Hematopoietic multipotent progenitor cell treated with erythropoietin and hydrocortisone succinate and interleukin-3 and kit ligand, for 17 days (in vitro differentiated cells): ENCODE measurements at regions not wholly inside any gene's neighbourhood (a gene's known extent, or its start where the extent isn't known, plus 50 kb on each side); places are given as distances from the start of the nearest gene placed in this dataset.
A peak's percentile ranks its signal among the peaks of the same experiment; 100 is the strongest.

Experiments used
- DNase-seq: peaks from one replicate; pipeline ENCODE4 v3.0.0-alpha.2; 2015; ENCODE audit warnings: low spot score

GRCh38 chr3:127033171-127033570 lies 50.3 kb downstream of the PLXNA1 start:
- no peak for DNase-seq

- no peak for DNase-seq
Measured at GRCh38 chr3:127033786-127034185, 50.9 kb downstream of the PLXNA1 start.

DNA sequence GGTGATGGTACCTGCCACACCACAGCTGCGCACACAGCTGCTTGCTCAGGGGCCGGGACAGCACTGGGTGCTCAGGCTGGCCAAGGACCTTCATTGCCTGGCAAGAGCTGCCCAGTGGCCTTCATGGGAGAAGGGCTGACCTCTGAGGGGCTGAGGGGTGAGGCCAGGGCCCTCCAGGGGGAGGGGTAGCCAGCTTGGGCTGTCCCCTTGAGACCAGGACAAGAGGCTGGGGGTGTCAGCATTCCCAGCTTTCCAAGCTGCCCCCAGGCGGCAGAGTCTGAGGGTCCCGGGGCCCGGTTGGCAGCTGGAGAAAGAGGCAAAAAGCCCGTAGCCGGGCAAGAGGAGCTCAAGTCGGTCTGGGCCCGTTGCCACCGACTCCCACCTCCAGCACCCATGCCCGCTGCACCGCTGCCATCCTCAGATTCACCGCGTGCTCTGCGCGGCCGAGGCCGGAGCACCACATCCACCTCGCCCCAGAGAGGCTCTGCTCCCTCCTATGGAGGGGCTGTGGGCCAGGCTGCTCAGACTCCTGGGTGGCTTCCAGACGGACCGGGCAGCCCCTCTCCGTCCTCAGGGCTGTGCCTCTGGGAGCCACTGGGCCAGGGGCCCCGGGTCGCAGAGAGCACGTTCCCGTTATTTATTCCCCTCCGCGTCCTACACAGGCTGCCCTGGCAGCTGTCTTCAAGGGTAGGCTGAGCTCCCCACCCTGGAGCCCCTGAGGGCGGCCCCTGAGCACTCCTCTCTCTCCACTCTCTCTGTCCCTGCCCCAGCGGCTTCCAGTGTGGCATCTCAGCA lies 51.5 kb downstream of the PLXNA1 start:
- no peak for DNase-seq

DNA sequence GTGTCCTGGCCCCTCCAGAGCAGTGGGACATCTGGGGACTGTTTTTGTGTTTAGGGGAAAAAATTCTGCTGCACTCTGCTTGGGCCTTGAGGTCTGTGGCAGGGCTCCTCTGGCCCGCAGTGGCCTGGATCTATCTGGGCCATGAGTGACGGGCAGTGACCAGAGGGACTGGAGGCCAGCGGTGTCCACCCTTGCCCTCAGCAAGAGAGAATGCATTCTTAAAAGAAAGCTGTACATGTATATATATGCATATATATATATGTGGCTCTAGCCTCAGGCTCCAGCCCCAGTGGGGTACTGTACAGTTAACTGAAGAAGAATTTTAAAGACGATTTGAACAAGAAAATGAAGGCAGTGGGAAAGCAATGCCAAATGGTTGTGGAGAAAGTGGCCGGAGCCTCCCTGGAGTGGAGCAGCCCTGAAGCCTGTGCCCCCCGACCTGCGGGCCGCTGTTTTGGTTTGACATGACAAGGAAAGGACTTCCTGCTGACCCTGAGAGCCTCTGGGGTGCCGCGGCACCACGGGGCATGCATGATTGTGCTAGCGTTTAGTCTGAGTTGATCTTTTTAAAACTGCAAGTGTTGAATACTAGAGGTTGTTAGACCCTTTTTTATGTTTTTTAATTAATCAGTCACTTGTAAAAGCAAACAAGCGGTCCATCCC lies 52.2 kb downstream of the PLXNA1 start:
- no peak for DNase-seq

- DNase-seq = peak; percentile 9
Measured at GRCh38 chr3:127035677-127036076, 52.8 kb downstream of the PLXNA1 start.

DNA sequence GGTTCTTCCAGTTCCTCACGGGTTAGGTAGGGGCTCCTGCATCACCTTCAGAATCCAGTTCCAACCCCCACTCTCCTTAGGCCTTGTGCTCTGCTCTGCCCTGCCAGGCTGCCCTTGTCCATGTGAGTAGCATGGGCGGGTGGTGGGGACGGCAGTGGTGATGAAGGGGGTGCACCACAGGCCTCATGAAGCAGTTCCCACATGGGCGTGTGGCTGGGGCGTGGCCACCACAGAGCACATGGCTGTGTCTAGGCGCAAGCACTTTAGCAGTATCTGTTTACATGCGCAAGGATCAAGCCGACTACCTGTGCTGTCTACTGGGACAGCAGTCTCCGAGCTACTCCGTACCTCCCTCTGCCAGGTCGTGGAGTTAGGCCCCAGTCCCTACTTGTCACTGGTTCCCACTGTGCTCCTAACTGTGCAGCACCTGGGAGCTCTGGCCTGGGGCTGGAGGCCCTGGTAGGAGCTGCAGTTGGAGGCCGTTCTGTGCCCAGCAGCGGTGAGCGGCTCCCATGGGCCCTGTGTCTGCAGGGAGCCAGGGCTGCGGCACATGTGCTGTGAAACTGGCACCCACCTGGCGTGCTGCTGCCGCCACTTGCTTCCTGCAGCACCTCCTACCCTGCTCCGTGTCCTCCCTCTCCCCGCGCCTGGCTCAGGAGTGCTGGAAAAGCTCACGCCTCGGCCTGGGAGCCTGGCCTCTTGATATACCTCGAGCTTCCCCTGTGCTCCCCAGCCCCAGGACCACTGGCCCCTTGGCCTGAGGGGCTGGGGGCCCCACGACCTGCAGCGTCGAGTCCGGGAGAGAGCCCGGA lies 53.5 kb downstream of the PLXNA1 start:
- no peak for DNase-seq

DNA sequence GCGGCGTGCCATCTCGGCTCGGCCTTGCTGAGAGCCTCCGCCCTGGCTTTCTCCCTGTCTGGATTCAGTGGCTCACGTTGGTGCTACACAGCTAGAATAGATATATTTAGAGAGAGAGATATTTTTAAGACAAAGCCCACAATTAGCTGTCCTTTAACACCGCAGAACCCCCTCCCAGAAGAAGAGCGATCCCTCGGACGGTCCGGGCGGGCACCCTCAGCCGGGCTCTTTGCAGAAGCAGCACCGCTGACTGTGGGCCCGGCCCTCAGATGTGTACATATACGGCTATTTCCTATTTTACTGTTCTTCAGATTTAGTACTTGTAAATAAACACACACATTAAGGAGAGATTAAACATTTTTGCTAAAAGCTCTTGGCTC lies 54.1 kb downstream of the PLXNA1 start:
- no peak for DNase-seq

DNA sequence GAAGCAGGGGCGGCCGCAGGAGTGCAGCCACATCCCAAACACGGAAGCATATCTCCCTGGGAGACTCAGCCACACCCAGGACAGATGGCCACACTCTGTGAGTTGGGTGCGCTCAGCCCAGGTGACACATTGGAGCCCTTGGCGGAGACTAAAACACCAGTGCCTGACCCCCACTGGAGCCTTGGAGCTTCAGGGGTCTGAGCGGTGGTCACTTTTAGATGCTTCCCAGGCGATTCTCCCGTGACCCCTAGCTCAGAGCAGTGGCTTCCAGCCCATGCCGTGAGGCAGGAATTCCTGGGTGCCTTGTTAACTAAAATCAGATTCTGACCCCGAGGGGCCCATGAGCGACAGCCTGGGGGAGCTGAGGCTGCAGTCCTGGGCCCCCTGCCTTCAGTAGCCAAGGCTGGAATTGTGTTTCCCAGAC lies 54.5 kb downstream of the PLXNA1 start:
- DNase-seq = no peak

DNA sequence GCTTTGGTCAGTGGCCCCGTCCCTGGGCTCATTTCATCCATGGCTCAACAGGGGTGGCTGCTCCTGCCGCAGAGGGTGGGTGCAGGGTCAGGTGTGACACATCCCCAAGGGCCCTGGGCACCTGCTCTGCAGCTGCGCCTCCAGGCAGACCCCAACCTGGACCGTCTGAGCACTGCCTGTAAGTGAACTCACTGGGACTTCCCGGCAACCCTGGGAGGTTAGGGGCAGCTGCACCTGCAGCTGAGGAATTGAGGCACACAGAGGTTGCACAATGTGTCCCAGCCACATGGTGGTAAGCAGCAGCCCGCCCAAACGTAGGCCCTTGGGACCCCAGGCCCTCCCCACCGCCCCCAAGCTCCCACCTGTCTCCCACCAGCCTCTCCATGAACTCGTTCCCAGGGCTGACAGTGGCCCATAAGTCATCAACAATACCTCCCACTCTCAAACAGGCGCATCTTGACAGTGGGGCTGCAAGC lies 55.1 kb downstream of the PLXNA1 start:
- no peak for DNase-seq

DNA sequence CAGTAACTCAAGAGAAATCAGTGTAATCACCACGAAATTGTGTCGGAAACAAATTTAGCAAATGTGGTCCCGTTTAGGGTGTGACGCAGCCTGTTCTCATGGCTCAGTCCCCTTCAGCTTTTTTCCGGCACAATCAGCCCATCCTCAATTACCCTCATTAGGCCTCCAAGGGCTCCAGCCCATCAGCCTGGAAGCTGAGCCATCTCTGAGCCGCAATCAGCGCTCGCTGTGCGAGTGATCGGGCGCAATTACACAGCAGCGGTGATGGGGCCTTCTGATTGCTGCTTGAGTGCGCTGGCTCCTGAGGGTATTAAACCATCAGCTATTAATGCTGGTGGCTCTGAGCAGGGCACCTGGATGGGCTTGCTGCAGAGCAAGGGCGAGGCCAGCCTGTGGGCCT lies 55.6 kb downstream of the PLXNA1 start:
- DNase-seq = no peak

DNA sequence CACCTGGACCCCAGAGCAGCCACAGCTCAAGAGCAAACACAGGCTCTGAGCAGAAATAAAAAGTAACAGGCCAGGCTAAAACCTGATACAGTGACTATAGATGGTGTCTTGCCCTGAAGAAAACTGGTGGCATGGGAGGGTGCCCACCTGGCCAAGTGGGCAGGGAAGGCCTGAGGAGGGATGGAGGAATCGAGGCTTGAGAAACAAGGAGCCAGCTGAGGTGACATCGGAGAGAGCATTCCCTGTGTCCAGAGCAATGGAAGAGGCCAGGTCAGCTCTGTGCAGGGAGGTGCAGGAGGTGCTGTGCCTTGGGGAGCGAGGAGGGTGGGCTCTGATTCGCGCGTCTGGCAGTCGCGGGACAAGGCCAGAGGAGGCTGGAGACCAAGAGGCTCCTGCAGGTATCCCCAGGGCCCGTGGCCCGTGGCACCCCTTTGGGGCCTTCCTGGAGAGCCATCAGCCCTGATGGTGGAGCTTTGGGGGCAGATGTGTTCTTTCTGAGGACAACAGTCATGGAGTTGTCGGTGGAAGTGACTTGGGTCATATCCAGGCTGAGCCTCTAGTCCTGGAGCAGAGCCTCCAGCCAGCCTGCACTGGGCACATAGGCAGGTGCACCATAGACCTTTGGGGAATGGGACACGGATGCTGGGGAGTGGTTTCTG lies 56.1 kb downstream of the PLXNA1 start:
- DNase-seq = no peak

DNA sequence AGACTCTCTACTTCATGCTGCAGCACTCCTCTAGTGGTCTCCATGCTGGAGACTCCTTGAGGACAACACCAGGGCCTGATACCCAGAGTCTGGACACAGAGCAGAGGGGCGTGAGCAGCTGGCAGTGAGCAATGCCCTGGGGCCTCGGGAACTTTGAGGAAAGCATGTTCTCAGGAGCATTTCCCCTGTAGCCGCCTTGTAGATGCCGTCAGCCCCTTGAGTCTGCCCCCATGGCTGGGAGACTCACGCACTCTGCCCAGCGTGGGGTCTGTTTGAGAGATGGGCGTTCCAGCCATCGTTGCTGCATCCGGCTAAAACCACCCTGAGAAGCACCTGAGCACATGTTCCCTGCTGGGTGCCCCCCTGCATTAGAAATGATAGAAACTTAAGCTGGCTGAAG lies 56.8 kb downstream of the PLXNA1 start:
- no peak for DNase-seq

GRCh38 chr3:127040216-127040615 lies 57.3 kb downstream of the PLXNA1 start:
- no peak for DNase-seq

GRCh38 chr3:127041264-127041820 lies 58.4 kb downstream of the PLXNA1 start:
- DNase-seq = no peak

GRCh38 chr3:127041933-127042332 lies 59.0 kb downstream of the PLXNA1 start:
- DNase-seq = no peak

DNA sequence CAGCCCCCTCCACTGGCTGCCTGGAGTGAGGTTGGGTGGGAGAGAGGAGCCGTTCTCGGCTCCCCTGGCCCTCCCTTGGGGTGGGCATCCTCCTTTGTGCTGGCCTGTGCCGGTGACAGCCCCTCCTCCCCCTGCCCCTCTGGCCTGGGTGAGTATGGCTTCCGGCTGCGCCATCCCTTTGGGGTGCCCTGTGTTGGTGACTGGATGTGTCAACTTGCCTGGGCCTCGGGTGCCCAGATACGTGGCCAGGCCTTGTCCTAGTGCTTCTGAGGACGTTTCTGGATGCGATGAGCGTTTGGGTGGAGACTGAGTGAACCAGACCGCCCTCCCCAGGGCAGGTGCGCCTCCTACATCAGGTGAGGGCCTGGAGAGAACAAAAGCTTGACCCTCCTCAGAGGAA lies 59.7 kb downstream of the PLXNA1 start:
- DNase-seq = no peak

DNA sequence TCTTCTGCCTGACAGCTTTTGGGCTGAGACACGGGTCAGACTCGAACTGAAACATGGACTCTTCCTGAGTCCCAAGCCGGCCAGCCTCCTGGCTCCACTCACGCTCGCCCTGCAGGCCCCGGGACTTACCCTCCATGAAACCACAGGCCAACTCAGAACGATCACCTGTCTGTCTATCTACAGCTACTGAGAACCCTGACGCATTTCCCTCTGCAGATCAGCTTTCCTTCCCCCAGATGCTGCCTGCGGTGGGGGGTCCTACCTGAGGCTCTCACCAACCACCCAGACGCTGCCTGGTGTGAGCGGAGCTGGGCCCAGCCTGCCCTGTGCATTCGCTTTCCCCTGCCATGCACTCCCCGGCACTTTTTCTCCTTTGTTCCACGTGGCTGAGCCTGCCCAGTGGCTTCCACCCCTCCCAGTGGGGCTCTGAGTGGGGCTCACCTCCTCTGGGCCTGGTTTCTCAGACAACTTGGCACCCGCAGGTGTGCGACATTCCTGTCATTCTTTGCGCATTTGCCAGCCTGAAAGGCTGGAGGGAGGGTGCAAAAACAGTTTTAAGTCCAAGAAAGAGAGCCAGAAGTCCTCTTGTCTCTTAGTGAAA lies 60.2 kb downstream of the PLXNA1 start:
- no peak for DNase-seq

DNA sequence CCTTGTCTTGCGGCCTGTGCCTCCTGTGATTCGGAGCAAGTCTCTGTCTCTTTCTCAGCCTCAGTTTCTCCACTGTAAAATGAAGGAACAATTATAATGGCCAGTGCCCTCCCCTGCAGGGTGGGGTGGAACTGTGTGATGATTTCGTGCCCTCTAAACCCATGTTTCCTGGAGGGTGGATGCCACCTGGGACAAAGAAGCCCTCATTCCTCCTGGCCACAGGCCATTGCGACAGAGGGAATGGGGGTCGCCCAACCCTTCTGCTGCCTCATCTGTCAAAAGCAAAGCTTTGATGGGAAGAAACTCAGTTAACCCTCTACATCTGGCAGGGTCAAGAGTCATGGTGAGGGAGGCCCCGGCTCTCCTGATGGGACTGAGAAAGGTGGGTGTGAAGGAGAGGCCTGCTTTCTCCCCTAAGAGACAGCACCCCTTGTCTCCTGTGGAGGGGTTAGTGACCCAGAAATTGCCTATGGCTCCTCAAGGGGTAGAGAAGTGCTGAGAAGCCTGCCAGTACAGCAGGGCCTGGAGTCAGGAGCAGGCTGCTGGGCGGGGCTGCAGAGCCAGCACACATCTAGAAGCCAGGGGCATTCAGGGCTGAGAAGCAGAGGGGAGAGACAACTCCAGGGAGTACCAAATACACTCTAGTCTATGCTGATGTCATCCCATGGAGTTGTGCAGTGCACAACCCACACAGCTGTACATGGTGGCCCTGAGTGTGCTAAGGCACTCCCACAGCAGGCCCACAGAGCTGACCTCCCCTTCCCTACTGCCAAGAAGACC lies 61.0 kb downstream of the PLXNA1 start:
- no peak for DNase-seq

DNA sequence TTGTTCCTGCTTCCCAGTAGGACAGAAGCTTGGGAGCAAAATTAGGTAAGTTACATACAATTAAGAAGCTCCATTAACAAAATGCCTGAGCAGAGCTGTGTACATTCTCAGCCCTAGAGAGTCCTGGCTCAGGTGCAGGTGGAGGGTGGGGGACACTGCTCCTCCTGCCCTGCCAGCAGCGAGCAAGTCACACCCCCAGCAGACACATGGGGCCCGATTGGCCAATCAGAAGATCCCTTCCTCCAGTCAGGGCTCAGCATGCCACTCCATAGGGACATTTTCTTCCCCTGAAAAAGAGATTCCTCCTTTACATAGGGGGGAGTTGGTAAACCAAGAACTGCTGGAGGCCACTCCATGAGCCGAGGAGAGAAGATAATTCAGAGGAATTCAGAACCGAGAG lies 62.1 kb downstream of the PLXNA1 start:
- no peak for DNase-seq

DNA sequence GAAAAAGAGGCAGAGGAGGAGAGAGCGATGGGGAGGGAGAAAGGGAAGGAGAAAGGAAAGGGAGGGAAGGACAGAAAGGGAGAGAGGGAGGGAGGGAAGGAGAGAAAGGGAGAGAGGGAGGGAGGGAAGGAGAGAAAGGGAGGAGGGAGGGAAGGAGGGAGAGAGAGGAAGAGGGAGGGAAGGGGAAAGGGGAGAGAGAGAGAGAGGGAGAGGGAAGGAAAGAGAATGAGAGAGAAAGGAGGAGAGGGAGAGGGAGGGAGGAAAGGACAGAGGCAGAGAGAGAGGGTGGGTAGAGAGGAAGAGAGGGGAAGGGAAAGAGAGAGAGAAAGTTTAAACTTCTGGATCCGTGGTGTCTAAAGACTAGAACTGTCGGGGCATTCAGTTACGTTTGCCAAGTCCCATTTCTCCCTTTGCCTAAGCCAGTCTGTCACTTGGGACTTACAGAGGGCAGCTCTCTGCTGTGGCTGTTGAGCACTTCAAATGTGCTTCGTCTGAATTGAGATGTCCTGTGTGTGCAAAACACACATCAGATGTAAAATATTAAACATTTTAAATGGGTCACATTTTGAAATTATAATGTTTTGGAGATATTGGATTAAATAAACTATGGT lies 62.6 kb downstream of the PLXNA1 start:
- no peak for DNase-seq
